GM18907 (cell line): ENCODE measurements at regions not wholly inside any gene's neighbourhood (a gene's known extent, or its start where the extent isn't known, plus 50 kb on each side); places are given as distances from the start of the nearest gene placed in this dataset.
"Not testable (repeated sequence)": the region's sequence is repeated elsewhere in the genome, so short reads cannot be mapped to it uniquely, and the experiment has no call there.

Experiments
- ATAC-seq: cut with Tn5 transposase; IDR thresholded peaks from one replicate; pipeline ENCODE4 v1.9.1; 2021; ENCODE audit warnings: mild to moderate bottlenecking, moderate library complexity; ENCODE audit not compliant: unreplicated experiment

- ATAC-seq, result no peak
Measured at GRCh38 chr7:125084196-125084595, 154.6 kb upstream of the POT1 start.

DNA sequence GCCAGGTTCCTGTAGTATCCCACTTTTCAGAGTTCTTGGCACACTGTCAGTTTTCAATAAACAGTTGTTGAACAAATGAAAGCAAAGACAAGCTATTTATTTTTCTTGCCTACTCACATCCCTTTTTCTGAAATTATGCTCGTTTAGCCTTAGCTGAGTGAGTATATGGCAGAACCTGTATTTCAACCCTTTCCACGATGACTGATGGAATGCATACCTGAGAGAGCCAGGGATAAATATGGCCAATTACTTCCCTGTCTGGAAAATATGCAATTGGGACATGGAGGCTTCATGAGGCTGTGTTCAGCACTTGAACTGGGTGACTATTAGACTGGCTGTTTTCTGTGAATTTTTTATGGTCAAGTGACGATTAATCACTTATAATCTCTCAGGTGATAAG lies 144.5 kb upstream of the POT1 start:
- no peak for ATAC-seq

DNA sequence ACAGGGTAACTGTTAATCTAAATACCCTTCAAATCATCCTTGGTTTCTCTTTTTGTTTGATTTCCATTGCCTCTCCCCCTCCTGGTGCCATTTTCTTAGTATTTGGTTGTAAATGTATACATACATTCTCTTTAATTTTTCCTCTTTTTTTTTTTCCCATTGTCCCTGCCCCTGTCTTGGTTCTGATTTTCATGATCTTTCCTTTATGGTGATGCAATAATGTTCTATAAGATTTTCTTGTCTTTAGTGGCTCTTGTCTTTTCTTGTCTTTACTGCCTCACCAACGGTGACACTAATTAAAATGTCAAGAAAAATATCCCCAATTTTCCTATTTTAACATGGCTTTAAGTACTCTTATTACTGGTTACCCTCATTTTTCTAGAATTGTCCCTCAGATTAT lies 135.9 kb upstream of the POT1 start:
- no peak for ATAC-seq

GRCh38 chr7:125065001-125065400 lies 135.4 kb upstream of the POT1 start:
- ATAC-seq, result no peak

GRCh38 chr7:125061776-125062397 lies 132.3 kb upstream of the POT1 start:
- ATAC-seq, result peak; percentile 89

DNA sequence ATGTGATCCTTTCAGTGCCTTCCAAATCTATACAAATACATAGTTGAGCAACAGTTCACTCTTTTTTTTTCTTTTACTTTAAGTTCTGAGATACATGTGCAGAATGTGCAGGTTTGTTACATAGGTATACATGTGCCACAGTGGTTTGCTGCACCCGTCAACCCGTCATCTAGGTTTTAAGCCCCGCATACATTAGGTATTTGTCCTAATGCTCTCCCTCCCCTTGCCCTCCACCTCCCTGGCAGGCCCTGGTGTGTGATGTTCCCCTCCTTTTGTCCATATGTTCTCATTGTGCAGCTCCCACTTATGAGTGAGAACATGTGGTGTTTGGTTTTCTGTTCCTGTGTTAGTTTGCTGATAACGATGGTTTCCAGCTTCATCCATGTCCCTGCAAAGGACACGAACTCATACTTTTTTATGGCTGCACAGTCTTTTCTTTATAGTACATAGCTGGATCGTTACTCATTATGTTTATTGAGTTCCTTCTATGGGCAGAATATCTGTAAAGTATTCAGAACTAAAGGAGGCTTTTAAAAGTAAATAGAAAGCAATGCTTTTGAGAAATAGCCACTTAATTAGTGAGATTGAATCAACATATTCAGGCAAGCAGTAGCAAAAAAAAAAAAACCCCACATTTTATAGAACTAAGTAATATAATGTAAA lies 131.6 kb upstream of the POT1 start:
- ATAC-seq, result not testable (repeated sequence)

DNA sequence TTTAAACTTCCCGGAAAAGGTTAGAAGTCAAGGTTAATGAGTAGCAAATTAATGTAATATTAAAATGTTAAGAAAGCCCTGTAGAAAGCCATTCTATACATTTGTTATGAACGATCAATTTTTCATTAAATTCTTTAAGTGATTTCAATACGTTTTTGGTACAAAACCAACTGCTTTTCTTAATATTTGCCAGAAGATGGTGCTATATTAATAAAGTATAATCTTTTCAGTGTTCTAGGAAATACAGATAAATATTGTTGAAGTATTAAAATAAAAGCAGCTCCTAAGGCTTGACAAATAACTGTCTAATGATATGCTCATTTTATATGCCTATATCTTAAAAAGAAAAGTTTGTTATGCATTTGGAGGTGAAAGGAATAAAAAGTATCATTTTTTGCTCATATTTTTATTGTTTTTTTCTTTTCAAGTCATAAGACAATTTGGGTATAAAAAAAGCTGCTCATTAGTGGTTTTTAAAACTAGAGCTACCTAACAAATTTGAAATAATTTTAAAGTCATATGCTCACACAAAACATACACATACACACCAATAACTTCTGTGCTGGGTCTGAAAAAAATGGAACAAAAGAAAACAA lies 130.3 kb upstream of the POT1 start:
- no peak for ATAC-seq

- no peak for ATAC-seq
Measured at GRCh38 chr7:125057963-125058362, 128.3 kb upstream of the POT1 start.

DNA sequence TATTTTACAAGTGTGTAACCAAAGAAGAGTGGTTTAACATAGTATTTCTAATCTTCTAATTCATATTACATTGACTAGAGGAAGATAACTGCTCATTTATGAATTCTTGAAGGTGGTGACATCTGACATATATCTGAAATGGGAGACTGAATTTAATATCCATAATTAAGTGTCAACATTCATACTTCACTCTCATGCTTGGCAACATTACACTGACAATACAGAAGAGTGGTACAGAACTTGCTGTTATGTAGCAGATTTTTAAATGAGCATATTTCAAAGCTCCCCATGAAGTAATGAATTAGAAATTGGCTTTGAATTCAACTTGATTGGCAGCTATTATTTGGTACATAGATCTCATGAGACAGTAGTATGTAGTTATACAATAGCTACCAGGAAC lies 125.8 kb upstream of the POT1 start:
- no peak for ATAC-seq

DNA sequence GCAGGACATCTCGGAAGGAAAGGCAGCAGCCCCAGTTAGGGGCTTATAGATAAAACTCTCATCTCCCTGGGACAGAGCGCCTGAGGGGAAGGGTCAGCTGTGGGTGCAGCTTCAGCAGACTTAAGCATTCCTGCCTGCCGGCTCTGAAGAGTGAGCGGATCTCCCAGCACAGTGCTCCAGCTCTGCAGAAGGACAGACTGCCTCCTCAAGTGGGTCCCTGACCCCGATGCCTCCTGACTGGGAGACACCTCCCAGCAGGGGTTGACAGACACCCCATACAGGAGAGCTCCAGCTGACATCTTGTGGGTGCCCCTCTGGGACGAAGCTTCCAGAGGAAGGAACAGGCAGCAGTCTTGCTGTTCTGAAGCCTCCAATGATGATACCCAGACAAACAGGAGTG lies 117.1 kb upstream of the POT1 start:
- no peak for ATAC-seq

DNA sequence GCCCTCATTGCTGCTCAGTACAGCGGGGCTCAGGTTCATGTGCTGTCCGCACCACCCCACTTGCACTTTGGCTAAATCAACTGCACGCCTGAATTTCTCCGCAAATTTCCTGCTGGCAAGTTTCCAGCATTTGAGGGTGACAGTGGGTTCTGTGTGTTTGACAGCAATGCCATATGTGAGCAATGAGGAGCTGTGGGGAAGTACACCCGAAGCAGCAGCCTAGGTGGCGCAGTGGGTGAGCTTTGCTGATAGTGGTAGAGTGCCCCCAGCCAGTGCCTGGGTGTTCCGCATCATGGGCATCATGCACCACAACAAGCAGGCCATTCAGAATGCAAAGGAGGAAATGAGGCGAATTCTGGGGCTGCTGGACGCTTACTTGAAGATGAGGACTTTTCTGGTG lies 103.9 kb upstream of the POT1 start:
- ATAC-seq, result no peak

- no peak for ATAC-seq
Measured at GRCh38 chr7:125032943-125033342, 103.3 kb upstream of the POT1 start.

DNA sequence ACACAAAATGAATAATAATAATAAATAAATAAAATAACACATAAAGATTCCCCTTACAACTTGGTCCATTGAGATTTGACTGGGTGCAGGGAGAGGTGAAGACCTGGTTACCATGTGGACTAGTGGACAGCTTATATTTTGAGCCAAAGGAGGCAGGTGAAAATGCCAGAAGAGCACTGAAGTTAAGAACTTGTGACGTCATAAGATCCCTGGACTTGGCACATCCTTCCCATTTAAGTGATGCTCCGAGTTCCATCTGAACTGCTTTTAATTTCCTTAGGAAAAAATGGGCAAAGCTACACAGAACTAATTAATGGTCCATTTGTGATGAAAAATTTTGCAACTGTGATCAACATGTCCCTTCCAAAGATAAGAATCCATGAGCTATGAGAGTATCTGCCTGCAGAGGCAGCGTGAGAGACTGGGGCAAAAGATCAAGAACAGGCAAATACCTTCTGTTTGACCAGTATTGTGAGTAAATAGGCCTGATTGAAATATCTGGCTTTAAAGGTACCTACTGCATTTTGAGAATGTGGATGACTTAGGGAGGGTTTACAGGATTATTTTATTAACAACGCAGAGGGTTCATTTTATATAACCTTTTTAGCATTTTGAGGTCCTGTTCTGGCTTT lies 101.2 kb upstream of the POT1 start:
- ATAC-seq, result no peak

- ATAC-seq, result no peak
Measured at GRCh38 chr7:125025620-125026019, 96.0 kb upstream of the POT1 start.

DNA sequence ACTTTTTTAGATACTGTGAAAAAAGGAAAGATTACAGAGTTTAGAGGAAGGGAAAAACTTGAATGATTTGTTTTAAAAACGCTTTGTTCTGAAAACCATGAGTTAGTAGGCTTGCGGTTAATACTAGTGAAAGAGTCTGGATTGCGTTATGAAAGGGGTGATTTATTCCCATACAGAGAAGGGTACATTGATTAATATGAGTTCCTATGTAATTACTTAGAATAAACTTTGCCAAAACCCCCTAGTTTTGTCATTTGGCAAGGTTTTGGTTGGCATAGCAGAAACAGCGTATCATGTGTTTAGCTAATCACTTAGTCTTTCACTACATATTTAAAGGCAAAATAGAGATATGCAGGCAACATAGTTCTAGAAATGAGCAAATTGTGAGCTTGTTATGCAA lies 91.2 kb upstream of the POT1 start:
- ATAC-seq, result no peak

- ATAC-seq, result no peak
Measured at GRCh38 chr7:125010540-125010939, 80.9 kb upstream of the POT1 start.

DNA sequence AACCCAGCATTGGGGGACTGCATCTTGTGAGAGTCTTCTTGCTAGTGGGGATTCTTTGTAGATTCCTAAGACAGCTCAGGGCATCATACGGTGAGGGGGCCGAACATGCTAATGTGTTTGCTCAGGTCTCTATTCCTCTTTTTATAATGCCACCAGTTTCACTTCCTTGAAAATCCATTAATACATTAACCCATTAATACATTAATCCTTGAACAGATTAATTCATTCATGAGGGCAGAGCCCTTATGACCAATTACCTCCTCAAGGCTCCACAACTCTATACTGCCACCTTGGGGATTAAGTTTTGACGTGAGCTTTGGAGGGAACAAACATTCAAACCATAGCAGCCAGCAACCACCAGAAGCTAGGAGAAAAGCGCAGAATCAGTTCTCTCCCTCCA lies 67.2 kb upstream of the POT1 start:
- ATAC-seq, result peak; percentile 84

GRCh38 chr7:124992851-124993562 lies 63.4 kb upstream of the POT1 start:
- ATAC-seq, result no peak

DNA sequence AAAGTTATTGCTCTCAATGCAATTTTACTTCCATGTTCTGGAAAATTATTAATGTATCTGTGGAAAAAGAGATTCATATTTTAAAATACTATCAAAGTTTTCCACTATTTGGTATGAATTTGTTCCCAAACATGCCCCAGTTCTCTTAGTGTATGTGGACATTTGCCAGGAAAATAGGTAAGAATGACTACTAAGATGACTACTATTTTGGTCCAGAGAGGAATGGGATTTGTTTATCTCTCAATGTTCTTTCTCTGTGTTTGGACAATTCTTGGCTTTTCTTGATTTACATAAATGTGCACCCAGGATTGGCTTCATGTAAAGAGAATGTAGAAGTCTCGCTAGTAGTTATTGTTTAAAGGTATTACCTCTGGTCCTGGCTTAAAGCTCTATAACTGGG lies 60.3 kb upstream of the POT1 start:
- no peak for ATAC-seq
